ENCODE measurements at regions not wholly inside any gene's neighbourhood (a gene's known extent, or its start where the extent isn't known, plus 50 kb on each side); places are given as distances from the start of the nearest gene placed in this dataset.

- Histone ChIP-seq H3K4me3 (replicated peaks in 1 of 2; ENCODE audit: low read depth in 1 of 2, low read length in 2 of 2) (no peak overlapping the region), H3K27ac (ENCODE audit: low read depth, low read length) (no peak overlapping the region), H3K9ac (ENCODE audit: low read length) (no peak overlapping the region), H3K4me2 (ENCODE audit: low read length) (no peak overlapping the region), H3K27me3 (ENCODE audit: insufficient read depth, low read length) (no peaks in the 10 kb centered on the region), H3K36me3 (ENCODE audit: control insufficient read depth in 1 of 2, insufficient read depth in 2 of 2, low read length in 2 of 2) (no peaks in the 10 kb centered on the region; a peak in 1 of 4 replicates), H3K4me1 (ENCODE audit: control insufficient read depth in 1 of 2, insufficient read depth in 2 of 2, low read length in 2 of 2) (no peaks in the 10 kb centered on the region), H2AFZ (ENCODE audit: low read depth, low read length, poor library complexity, severe bottlenecking) (no peak overlapping the region), H3K79me2 (ENCODE audit: insufficient read depth, low read length) (no peaks in the 10 kb centered on the region), H3K9me2 (ENCODE audit: insufficient read depth) (no peaks in the 10 kb centered on the region), H4K20me1 (ENCODE audit: insufficient read depth) (no peaks in the 10 kb centered on the region), H3K9me3 (ENCODE audit: control insufficient read depth in 1 of 2, insufficient read depth in 1 of 2, low read depth in 1 of 2, low read length in 2 of 2) (peaks cover 20 to 30% of the 10 kb centered on the region in 2 experiments; a peak in 2 of 4 replicates)
- POLR2A ChIA-PET = no interaction called here
- BruUV-seq (replicated peaks) = no TSS peak
- CTCF ChIA-PET = no interaction called here
- no peak for TF ChIP-seq EZH2 (IDR thresholded peaks at IDR 0.05)
- TF ChIP-seq YY1 (IDR thresholded peaks at IDR 0.05; ENCODE audit: extremely low read depth, insufficient replicate concordance, low read depth, low read length) = no peak
- TF ChIP-seq JUND (IDR thresholded peaks at IDR 0.05) = no peak
- TF ChIP-seq POLR2AphosphoS5 (IDR thresholded peaks at IDR 0.05; ENCODE audit: low read depth, low read length) = no peak
- no peak for TF ChIP-seq ZFX (IDR thresholded peaks at IDR 0.05)
- TF ChIP-seq RAD21 (IDR thresholded peaks at IDR 0.05; ENCODE audit: low read depth) = no peak
- TF ChIP-seq SIN3A (IDR thresholded peaks at IDR 0.05; ENCODE audit: low read depth) = no peak
- no peak for TF ChIP-seq MAX (IDR thresholded peaks at IDR 0.05)
- TF ChIP-seq TCF7L2 (IDR thresholded peaks at IDR 0.05; ENCODE audit: borderline replicate concordance, extremely low read depth, insufficient read depth, insufficient read length) = no peak
- no peak for TF ChIP-seq EGR1 (IDR thresholded peaks at IDR 0.05; ENCODE audit: low read depth)
- no peak for TF ChIP-seq CTCF (IDR thresholded peaks at IDR 0.05 in 2 of 3, conservative IDR thresholded peaks at IDR 0.05 in 1 of 3; ENCODE audit: borderline replicate concordance in 1 of 3, insufficient read depth in 1 of 3, low read depth in 2 of 3, low read length in 2 of 3)
- no peak for TF ChIP-seq ATF3 (IDR thresholded peaks at IDR 0.05)
- no peak for TF ChIP-seq ZNF274 (IDR thresholded peaks at IDR 0.05; ENCODE audit: low read depth, low read length)
- TF ChIP-seq REST (IDR thresholded peaks at IDR 0.05; ENCODE audit: low read depth) = no peak
- TF ChIP-seq POLR2A (IDR thresholded peaks at IDR 0.05; ENCODE audit: borderline replicate concordance, extremely low read depth, insufficient read depth, insufficient read length) = no peak
- TF ChIP-seq FOSL1 (IDR thresholded peaks at IDR 0.05; ENCODE audit: low read depth) = no peak
- RAD21 ChIA-PET (ENCODE audit: low non-redundant PET in 1 of 2, low total read pairs in 2 of 2, uncharacterized antibody in 2 of 2, unreplicated experiment in 2 of 2) = no interaction called here
- ATAC-seq (no peak), DNase-seq (ENCODE audit: low read depth, low spot score) (no peak)
- intact Hi-C loops (cut with micrococcal nuclease) = no loop called here
Measured at GRCh38 chr16:79381603-79382042, 218.9 kb downstream of the MAF start.
